ENCODE measurements at regions not wholly inside any gene's neighbourhood (a gene's known extent, or its start where the extent isn't known, plus 50 kb on each side); places are given as distances from the start of the nearest gene placed in this dataset.

GRCh38 chr15:96418146-96418545 is 87.6 kb downstream of the NR2F2 start:
- ATAC-seq (ENCODE audit: insufficient read depth, low FRiP score) (no peak), DNase-seq (no peak)
- Histone ChIP-seq H3K27ac (ENCODE audit: low read depth in 1 of 2, low read length in 1 of 2) (no peak overlapping the region), H3K4me3 (no peak overlapping the region), H3K4me1 (ENCODE audit: control insufficient read depth in 5 of 5, insufficient read depth in 5 of 5, low read length in 5 of 5) (peaks cover 0 to 20% (median 0%) of the 10 kb centered on the region in 5 donors), H3K9ac (ENCODE audit: insufficient read depth in 1 of 2, low read length in 2 of 2) (no peak overlapping the region), H3K9me3 (ENCODE audit: control insufficient read depth in 4 of 4, insufficient read depth in 3 of 4, low read length in 3 of 4) (peaks cover 0 to 7% (median 0%) of the 10 kb centered on the region in 4 donors), H3K27me3 (ENCODE audit: control insufficient read depth in 3 of 3, insufficient read depth in 3 of 3, low read length in 2 of 3) (peaks cover 12 to 94% (median 93%) of the 10 kb centered on the region in 3 donors), H3K36me3 (ENCODE audit: control insufficient read depth in 4 of 4, insufficient read depth in 4 of 4, low read length in 4 of 4) (no peaks in the 10 kb centered on the region)
- no peak for TF ChIP-seq CTCF (IDR thresholded peaks at IDR 0.05; ENCODE audit: control extremely low read depth, extremely low read depth)
- 23 to 29% methylated on average over 2 of the region's 2 CpGs for WGBS, 2 donors

- no peak for TF ChIP-seq CTCF (IDR thresholded peaks at IDR 0.05; ENCODE audit: control extremely low read depth, extremely low read depth)
- H3K27me3 ChIP-seq (ENCODE audit: control insufficient read depth in 3 of 3, insufficient read depth in 3 of 3, low read length in 2 of 3), result peaks cover 2 to 81% (median 68%) of the 10 kb centered on the region in 3 donors
- H3K9me3 ChIP-seq (ENCODE audit: control insufficient read depth in 4 of 4, insufficient read depth in 3 of 4, low read length in 3 of 4), result peaks cover 0 to 2% (median under 1%) of the 10 kb centered on the region in 4 donors
- H3K4me3 ChIP-seq, result no peak overlapping the region
- no peak overlapping the region for H3K27ac ChIP-seq (ENCODE audit: low read depth in 1 of 2, low read length in 1 of 2)
- WGBS, 2 donors, result 28 to 34% methylated on average over 8 of the region's 8 CpGs
- H3K36me3 ChIP-seq (ENCODE audit: control insufficient read depth in 4 of 4, insufficient read depth in 4 of 4, low read length in 4 of 4), result no peaks in the 10 kb centered on the region
- DNase-seq (peak; percentile 29 to 31 (median 30)), ATAC-seq (ENCODE audit: insufficient read depth, low FRiP score) (no peak)
- H3K4me1 ChIP-seq (ENCODE audit: control insufficient read depth in 5 of 5, insufficient read depth in 5 of 5, low read length in 5 of 5), result peaks cover 0 to 15% (median 0%) of the 10 kb centered on the region in 5 donors
- no peak overlapping the region for H3K9ac ChIP-seq (ENCODE audit: insufficient read depth in 1 of 2, low read length in 2 of 2)
These were observed 90.7 kb downstream of the NR2F2 start for GRCh38 chr15:96421178-96421601.

GRCh38 chr15:96422125-96422524 is 91.6 kb downstream of the NR2F2 start:
- Histone ChIP-seq H3K4me1 (ENCODE audit: control insufficient read depth in 5 of 5, insufficient read depth in 5 of 5, low read length in 5 of 5) (peaks cover 0 to 6% (median 0%) of the 10 kb centered on the region in 5 donors), H3K9me3 (ENCODE audit: control insufficient read depth in 4 of 4, insufficient read depth in 3 of 4, low read length in 3 of 4) (peaks cover 0 to 4% (median 1%) of the 10 kb centered on the region in 4 donors), H3K9ac (ENCODE audit: insufficient read depth in 1 of 2, low read length in 2 of 2) (no peak overlapping the region), H3K27me3 (ENCODE audit: control insufficient read depth in 3 of 3, insufficient read depth in 3 of 3, low read length in 2 of 3) (peaks cover 0 to 74% (median 59%) of the 10 kb centered on the region in 3 donors), H3K4me3 (no peak overlapping the region), H3K36me3 (ENCODE audit: control insufficient read depth in 4 of 4, insufficient read depth in 4 of 4, low read length in 4 of 4) (no peaks in the 10 kb centered on the region), H3K27ac (ENCODE audit: low read depth in 1 of 2, low read length in 1 of 2) (no peak overlapping the region)
- 38 to 45% methylated on average over 7 of the region's 7 CpGs for WGBS, 2 donors
- TF ChIP-seq CTCF (IDR thresholded peaks at IDR 0.05; ENCODE audit: control extremely low read depth, extremely low read depth), result no peak
- DNase-seq (peak; percentile 36 to 57 (median 43)), ATAC-seq (ENCODE audit: insufficient read depth, low FRiP score) (no peak)

- WGBS, 2 donors, result 91 to 94% methylated on average over 4 of the region's 4 CpGs
- Histone ChIP-seq H3K36me3 (ENCODE audit: control insufficient read depth in 4 of 4, insufficient read depth in 4 of 4, low read length in 4 of 4) (no peaks in the 10 kb centered on the region), H3K27me3 (ENCODE audit: control insufficient read depth in 3 of 3, insufficient read depth in 3 of 3, low read length in 2 of 3) (peaks cover 0 to 49% (median 34%) of the 10 kb centered on the region in 3 donors), H3K4me3 (no peak overlapping the region), H3K27ac (ENCODE audit: low read depth in 1 of 2, low read length in 1 of 2) (no peak overlapping the region), H3K9me3 (ENCODE audit: control insufficient read depth in 4 of 4, insufficient read depth in 3 of 4, low read length in 3 of 4) (peaks cover 0 to 4% (median 1%) of the 10 kb centered on the region in 4 donors), H3K9ac (ENCODE audit: insufficient read depth in 1 of 2, low read length in 2 of 2) (no peak overlapping the region), H3K4me1 (ENCODE audit: control insufficient read depth in 5 of 5, insufficient read depth in 5 of 5, low read length in 5 of 5) (peaks cover 0 to 5% (median 0%) of the 10 kb centered on the region in 5 donors)
- ATAC-seq (ENCODE audit: insufficient read depth, low FRiP score) (no peak), DNase-seq (no peak)
- no peak for TF ChIP-seq CTCF (IDR thresholded peaks at IDR 0.05; ENCODE audit: control extremely low read depth, extremely low read depth)
These were observed 94.2 kb downstream of the NR2F2 start for GRCh38 chr15:96424674-96425073.

All from lung (tissue), 11 donors.